ENCODE measurements at regions not wholly inside any gene's neighbourhood (a gene's known extent, or its start where the extent isn't known, plus 50 kb on each side); places are given as distances from the start of the nearest gene placed in this dataset.

DNA sequence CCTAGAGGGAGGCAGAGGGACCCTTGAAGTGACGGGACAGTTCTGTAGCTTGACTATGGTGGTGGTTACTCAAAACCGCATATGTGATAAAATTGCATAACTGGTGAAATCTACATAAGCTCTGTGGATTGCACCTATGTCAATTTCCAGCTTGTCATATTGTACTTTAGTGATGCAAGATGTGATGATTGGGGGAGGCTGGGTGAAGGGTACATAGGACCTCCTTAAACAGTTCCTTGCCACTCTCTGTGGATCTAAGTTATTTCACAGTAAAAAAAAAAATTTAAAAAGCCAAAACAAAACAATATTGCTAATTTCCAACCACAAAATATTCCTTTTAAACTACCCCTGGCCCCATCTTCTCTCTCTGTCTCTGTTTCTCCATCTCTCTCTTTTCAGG, 472.6 kb upstream of the SULF2 start:
- TF ChIP-seq, protein P1, sequence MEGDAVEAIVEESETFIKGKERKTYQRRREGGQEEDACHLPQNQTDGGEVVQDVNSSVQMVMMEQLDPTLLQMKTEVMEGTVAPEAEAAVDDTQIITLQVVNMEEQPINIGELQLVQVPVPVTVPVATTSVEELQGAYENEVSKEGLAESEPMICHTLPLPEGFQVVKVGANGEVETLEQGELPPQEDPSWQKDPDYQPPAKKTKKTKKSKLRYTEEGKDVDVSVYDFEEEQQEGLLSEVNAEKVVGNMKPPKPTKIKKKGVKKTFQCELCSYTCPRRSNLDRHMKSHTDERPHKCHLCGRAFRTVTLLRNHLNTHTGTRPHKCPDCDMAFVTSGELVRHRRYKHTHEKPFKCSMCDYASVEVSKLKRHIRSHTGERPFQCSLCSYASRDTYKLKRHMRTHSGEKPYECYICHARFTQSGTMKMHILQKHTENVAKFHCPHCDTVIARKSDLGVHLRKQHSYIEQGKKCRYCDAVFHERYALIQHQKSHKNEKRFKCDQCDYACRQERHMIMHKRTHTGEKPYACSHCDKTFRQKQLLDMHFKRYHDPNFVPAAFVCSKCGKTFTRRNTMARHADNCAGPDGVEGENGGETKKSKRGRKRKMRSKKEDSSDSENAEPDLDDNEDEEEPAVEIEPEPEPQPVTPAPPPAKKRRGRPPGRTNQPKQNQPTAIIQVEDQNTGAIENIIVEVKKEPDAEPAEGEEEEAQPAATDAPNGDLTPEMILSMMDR (IDR thresholded peaks at IDR 0.05) = no peak
- Histone ChIP-seq H3K27ac (no peak overlapping the region), H3K4me3 (ENCODE audit: low read depth in 1 of 2, low read length in 1 of 2) (no peak overlapping the region), H3K4me1 (ENCODE audit: control insufficient read depth in 1 of 2, insufficient read depth in 1 of 2, low read depth in 1 of 2, low read length in 1 of 2) (no peaks in the 10 kb centered on the region), H3K27me3 (peaks cover 7% of the 10 kb centered on the region), H3K9me3 (no peaks in the 10 kb centered on the region), H3K36me3 (no peaks in the 10 kb centered on the region)

DNA sequence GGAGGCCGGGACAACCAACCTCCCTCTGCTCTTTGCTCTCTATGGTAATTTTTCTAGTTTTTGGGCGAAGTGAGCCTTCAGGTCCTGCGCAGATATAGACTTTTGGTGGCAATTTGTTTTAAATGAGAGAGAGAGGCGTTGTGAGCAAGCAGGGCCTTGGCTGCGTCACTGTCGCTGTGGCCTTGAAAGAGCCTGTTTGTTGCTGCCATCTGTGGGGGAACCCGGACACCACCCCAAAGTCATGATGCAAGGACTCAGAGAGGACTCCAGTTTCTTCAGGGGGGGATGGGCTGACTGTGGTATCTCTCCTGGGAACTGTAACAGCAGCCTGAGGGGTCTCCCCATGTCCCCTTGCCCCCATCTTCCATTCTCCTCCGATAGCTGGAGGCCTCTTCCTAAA, 462.7 kb upstream of the SULF2 start:
- no peak overlapping the region for H3K4me3 ChIP-seq (ENCODE audit: low read depth in 1 of 2, low read length in 1 of 2)
- H3K9me3 ChIP-seq = no peaks in the 10 kb centered on the region
- H3K36me3 ChIP-seq = no peaks in the 10 kb centered on the region
- H3K27me3 ChIP-seq = peaks cover 14% of the 10 kb centered on the region
- no peak overlapping the region for H3K27ac ChIP-seq
- TF ChIP-seq, protein P1 (IDR thresholded peaks at IDR 0.05) = no peak
- no peaks in the 10 kb centered on the region for H3K4me1 ChIP-seq (ENCODE audit: control insufficient read depth in 1 of 2, insufficient read depth in 1 of 2, low read depth in 1 of 2, low read length in 1 of 2)

DNA sequence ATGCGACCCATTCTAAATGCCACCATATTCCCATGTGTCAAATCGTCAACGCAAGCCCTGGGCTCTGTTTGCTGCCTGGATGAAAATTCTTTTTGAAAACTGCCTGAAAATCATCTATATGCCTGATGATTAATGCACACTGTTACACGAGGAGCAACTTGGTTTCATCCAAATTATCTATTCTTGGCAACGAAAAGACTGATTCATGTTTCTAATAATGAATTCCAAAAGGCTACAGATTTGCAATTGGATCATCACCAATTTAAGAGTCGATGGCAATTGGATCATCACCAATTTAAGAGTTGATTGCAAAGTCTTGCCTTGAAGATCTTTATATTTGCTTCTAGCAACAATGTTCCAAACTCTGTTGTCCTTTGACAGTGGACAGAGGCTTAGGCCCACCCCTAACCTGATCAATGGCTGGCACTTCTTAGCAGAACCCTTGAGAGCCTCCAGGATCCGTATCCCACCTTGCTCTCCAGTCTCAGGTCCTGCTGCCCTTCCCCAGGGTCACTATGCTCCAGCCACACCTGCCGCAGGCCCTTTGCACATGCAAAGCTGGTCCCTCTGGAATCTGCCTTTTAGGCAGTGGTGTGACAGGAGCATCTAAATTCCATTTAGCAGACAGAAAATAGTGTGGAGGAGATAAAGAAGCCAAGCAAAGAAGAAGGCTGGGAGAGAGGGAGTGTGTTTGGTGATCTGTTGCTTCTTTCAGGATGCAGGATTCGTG, 460.9 kb upstream of the SULF2 start:
- Histone ChIP-seq H3K27me3 (peaks cover 14% of the 10 kb centered on the region), H3K4me1 (ENCODE audit: control insufficient read depth in 1 of 2, insufficient read depth in 1 of 2, low read depth in 1 of 2, low read length in 1 of 2) (no peaks in the 10 kb centered on the region), H3K27ac (no peak overlapping the region), H3K4me3 (ENCODE audit: low read depth in 1 of 2, low read length in 1 of 2) (no peak overlapping the region), H3K9me3 (no peaks in the 10 kb centered on the region), H3K36me3 (no peaks in the 10 kb centered on the region)
- TF ChIP-seq, protein P1 (IDR thresholded peaks at IDR 0.05) = no peak

DNA sequence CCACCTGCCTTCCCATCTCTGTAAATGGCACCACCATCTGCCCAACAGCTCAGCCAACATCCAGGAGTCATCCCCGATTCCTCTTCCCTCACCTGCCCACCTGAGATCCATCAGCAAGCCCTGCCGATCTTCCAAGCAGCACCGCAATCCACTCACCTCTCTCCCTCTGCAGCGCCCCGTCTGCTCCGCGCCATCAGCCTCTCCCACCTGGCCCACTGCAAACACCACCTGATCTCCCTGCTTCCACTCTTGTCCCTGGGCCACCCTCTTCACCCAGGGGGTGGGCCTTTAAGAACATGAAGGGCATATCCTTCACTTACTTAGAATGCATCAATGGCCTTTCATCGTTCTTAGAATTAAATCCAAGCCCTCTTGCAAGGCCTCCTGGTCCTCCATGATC, 457.3 kb upstream of the SULF2 start:
- peaks cover 4% of the 10 kb centered on the region for H3K27me3 ChIP-seq
- no peaks in the 10 kb centered on the region for H3K9me3 ChIP-seq
- no peaks in the 10 kb centered on the region for H3K36me3 ChIP-seq
- H3K4me1 ChIP-seq (ENCODE audit: control insufficient read depth in 1 of 2, insufficient read depth in 1 of 2, low read depth in 1 of 2, low read length in 1 of 2) = no peaks in the 10 kb centered on the region
- no peak overlapping the region for H3K27ac ChIP-seq
- TF ChIP-seq, protein P1 (IDR thresholded peaks at IDR 0.05) = no peak
- no peak overlapping the region for H3K4me3 ChIP-seq (ENCODE audit: low read depth in 1 of 2, low read length in 1 of 2)

DNA sequence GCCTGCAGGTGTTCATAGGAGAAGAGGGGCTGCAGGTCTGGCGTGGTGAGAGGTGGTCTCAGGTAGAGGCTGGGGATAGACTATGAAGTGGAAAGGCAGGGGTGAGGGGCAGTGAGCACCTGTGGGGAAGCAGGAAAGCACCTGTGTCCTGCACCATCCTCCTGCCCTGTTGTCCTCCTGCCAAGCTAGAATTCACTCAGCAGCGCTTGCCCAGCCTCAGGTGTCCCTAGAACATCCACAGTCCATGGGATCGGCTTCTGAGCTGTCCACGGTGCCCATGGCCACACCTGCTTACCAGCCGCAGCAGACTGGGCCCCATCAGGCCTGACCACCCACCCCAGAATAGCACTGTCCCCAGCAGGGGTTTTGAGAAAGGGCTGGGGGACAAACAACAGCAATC, 456.2 kb upstream of the SULF2 start:
- H3K27me3 ChIP-seq = no peaks in the 10 kb centered on the region
- no peaks in the 10 kb centered on the region for H3K36me3 ChIP-seq
- no peak overlapping the region for H3K27ac ChIP-seq
- no peaks in the 10 kb centered on the region for H3K4me1 ChIP-seq (ENCODE audit: control insufficient read depth in 1 of 2, insufficient read depth in 1 of 2, low read depth in 1 of 2, low read length in 1 of 2)
- H3K4me3 ChIP-seq (ENCODE audit: low read depth in 1 of 2, low read length in 1 of 2) = no peak overlapping the region
- TF ChIP-seq, protein P1 (IDR thresholded peaks at IDR 0.05) = no peak
- no peaks in the 10 kb centered on the region for H3K9me3 ChIP-seq
